Esophagus squamous epithelium (tissue), 4 donors: ENCODE measurements at regions not wholly inside any gene's neighbourhood (a gene's known extent, or its start where the extent isn't known, plus 50 kb on each side); places are given as distances from the start of the nearest gene placed in this dataset.

ENCODE experiments used
- POLR2A ChIP-seq, 4 donors: fragments of 450-650 bp; IDR thresholded peaks; one replicate each; pipeline ENCODE4 v1.6.1; 2017; ENCODE audit warnings: antibody characterized with exemption in 4 of 4, mild to moderate bottlenecking in 4 of 4, moderate library complexity in 3 of 4
- TF ChIP-seq, protein P1 (sequence below), 6 experiments: fragments of 450-650 bp in 4 of 6; fragments of 200-600 bp in 2 of 6; sonication (generic) in 2 of 6; IDR thresholded peaks; one replicate each; pipeline ENCODE4 v1.5.1; 2016 to 2019; ENCODE audit warnings: antibody characterized with exemption in 6 of 6, mild to moderate bottlenecking in 4 of 6, moderate library complexity in 4 of 6

DNA sequence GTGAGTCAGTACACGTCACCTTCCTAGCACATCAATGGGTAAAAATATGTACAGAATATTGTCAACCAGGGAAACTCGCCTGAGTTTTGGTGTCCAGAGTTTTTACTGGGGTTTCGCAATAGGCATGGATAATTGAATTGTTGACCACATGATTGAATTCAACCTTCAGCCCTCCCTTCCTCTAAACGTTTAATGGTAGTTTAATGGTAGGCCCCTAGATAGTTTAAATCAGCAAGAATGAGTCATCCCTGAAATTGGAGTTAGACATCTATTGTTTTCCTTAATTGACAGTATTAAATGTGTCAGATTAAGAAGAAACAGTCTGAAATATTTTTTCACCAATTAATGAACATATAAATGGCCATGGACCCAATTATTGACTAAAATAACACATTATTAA, 57.8 kb upstream of the CACNA2D1 start:
- TF ChIP-seq, protein P1, sequence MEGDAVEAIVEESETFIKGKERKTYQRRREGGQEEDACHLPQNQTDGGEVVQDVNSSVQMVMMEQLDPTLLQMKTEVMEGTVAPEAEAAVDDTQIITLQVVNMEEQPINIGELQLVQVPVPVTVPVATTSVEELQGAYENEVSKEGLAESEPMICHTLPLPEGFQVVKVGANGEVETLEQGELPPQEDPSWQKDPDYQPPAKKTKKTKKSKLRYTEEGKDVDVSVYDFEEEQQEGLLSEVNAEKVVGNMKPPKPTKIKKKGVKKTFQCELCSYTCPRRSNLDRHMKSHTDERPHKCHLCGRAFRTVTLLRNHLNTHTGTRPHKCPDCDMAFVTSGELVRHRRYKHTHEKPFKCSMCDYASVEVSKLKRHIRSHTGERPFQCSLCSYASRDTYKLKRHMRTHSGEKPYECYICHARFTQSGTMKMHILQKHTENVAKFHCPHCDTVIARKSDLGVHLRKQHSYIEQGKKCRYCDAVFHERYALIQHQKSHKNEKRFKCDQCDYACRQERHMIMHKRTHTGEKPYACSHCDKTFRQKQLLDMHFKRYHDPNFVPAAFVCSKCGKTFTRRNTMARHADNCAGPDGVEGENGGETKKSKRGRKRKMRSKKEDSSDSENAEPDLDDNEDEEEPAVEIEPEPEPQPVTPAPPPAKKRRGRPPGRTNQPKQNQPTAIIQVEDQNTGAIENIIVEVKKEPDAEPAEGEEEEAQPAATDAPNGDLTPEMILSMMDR (IDR thresholded peaks at IDR 0.05) = no peak
- no peak for TF ChIP-seq POLR2A (IDR thresholded peaks at IDR 0.05)
